Right atrium auricular region (tissue), 2 donors: ENCODE measurements at regions not wholly inside any gene's neighbourhood (a gene's known extent, or its start where the extent isn't known, plus 50 kb on each side); places are given as distances from the start of the nearest gene placed in this dataset.

Experiments used
- DNase-seq: peaks from one replicate; pipeline ENCODE4 v3.0.0-alpha.2; 2019; ENCODE audit warnings: low spot score
- H3K27ac ChIP-seq, 2 donors: fragments of 200-600 bp; sonication (generic); 1 replicate in 1 of 2; 2 replicates in 1 of 2; pipeline ENCODE4 v1.5.1; 2016 to 2019
- H3K27me3 ChIP-seq, 2 donors: fragments of 200-600 bp; sonication (generic); one replicate each; pipeline versions ENCODE4 v1.5.1 to v1.6.0; 2017 to 2019
- H3K36me3 ChIP-seq: fragments of 200-600 bp; sonication (generic); one replicate; pipeline ENCODE4 v1.5.1; 2016
- H3K4me1 ChIP-seq, 2 donors: fragments of 200-600 bp; sonication (generic); one replicate each; pipeline versions ENCODE4 v1.5.1 to v1.6.0; 2017 to 2019
- H3K4me3 ChIP-seq, 2 donors: fragments of 200-600 bp; sonication (generic); 1 replicate in 1 of 2; 2 replicates in 1 of 2; pipeline ENCODE4 v1.5.1; 2017 to 2019; ENCODE audit warnings: mild to moderate bottlenecking in 1 of 2, moderate library complexity in 1 of 2
- H3K9me3 ChIP-seq, 2 donors: fragments of 200-600 bp; sonication (generic); one replicate each; pipeline ENCODE4 v1.5.1; 2019
- CTCF ChIP-seq, 2 donors: fragments of 200-600 bp; sonication (generic); IDR thresholded peaks; one replicate each; pipeline ENCODE4 v1.5.1; 2019; ENCODE audit warnings: antibody characterized with exemption in 2 of 2

GRCh38 chr7:49150486-49150885, 226.1 kb downstream of the CDC14C start:
- no peak for TF ChIP-seq CTCF (IDR thresholded peaks at IDR 0.05)
- H3K36me3 ChIP-seq, result no peaks in the 10 kb centered on the region
- no peaks in the 10 kb centered on the region for H3K4me1 ChIP-seq
- no peak for DNase-seq
- H3K27me3 ChIP-seq, result no peaks in the 10 kb centered on the region
- H3K4me3 ChIP-seq, result no peak overlapping the region
- no peaks in the 10 kb centered on the region for H3K9me3 ChIP-seq
- no peak overlapping the region for H3K27ac ChIP-seq

- Histone ChIP-seq H3K27ac (no peak overlapping the region), H3K36me3 (no peaks in the 10 kb centered on the region), H3K4me1 (no peaks in the 10 kb centered on the region), H3K4me3 (no peak overlapping the region), H3K9me3 (no peaks in the 10 kb centered on the region), H3K27me3 (no peaks in the 10 kb centered on the region)
- DNase-seq, result no peak
- TF ChIP-seq CTCF (IDR thresholded peaks at IDR 0.05), result no peak
Observed at GRCh38 chr7:49151146-49151545, 226.8 kb downstream of the CDC14C start.

GRCh38 chr7:49158321-49158720, 234.0 kb downstream of the CDC14C start:
- no peak for TF ChIP-seq CTCF (IDR thresholded peaks at IDR 0.05)
- no peak overlapping the region for H3K4me3 ChIP-seq
- no peak for DNase-seq
- H3K27me3 ChIP-seq, result no peaks in the 10 kb centered on the region
- H3K36me3 ChIP-seq, result no peaks in the 10 kb centered on the region
- H3K9me3 ChIP-seq, result no peaks in the 10 kb centered on the region
- H3K27ac ChIP-seq, result no peak overlapping the region
- no peaks in the 10 kb centered on the region for H3K4me1 ChIP-seq

- TF ChIP-seq CTCF (IDR thresholded peaks at IDR 0.05), result no peak
- DNase-seq, result no peak
- H3K4me3 ChIP-seq, result no peak overlapping the region
Observed at GRCh38 chr7:49159536-49159935, 235.2 kb downstream of the CDC14C start.

GRCh38 chr7:49166441-49166840, 242.1 kb downstream of the CDC14C start:
- no peak for TF ChIP-seq CTCF (IDR thresholded peaks at IDR 0.05)
- H3K36me3 ChIP-seq, result no peaks in the 10 kb centered on the region
- H3K4me3 ChIP-seq, result no peak overlapping the region
- H3K27ac ChIP-seq, result no peak overlapping the region
- no peak for DNase-seq
- H3K4me1 ChIP-seq, result no peaks in the 10 kb centered on the region
- H3K9me3 ChIP-seq, result no peaks in the 10 kb centered on the region
- H3K27me3 ChIP-seq, result no peaks in the 10 kb centered on the region

More at GRCh38 chr7:49159536-49159935, 235.2 kb downstream of the CDC14C start:
- Histone ChIP-seq H3K36me3 (no peaks in the 10 kb centered on the region), H3K27ac (no peak overlapping the region), H3K27me3 (no peaks in the 10 kb centered on the region), H3K9me3 (no peaks in the 10 kb centered on the region), H3K4me1 (no peaks in the 10 kb centered on the region)

GRCh38 chr7:49172639-49173038, 248.3 kb downstream of the CDC14C start:
- no peak for DNase-seq
- no peak overlapping the region for H3K27ac ChIP-seq
- no peaks in the 10 kb centered on the region for H3K36me3 ChIP-seq
- H3K9me3 ChIP-seq, result no peaks in the 10 kb centered on the region
- no peaks in the 10 kb centered on the region for H3K27me3 ChIP-seq
- no peak overlapping the region for H3K4me3 ChIP-seq
- no peak for TF ChIP-seq CTCF (IDR thresholded peaks at IDR 0.05)
- H3K4me1 ChIP-seq, result no peaks in the 10 kb centered on the region
